ENCODE measurements at regions not wholly inside any gene's neighbourhood (a gene's known extent, or its start where the extent isn't known, plus 50 kb on each side); places are given as distances from the start of the nearest gene placed in this dataset.

DNA sequence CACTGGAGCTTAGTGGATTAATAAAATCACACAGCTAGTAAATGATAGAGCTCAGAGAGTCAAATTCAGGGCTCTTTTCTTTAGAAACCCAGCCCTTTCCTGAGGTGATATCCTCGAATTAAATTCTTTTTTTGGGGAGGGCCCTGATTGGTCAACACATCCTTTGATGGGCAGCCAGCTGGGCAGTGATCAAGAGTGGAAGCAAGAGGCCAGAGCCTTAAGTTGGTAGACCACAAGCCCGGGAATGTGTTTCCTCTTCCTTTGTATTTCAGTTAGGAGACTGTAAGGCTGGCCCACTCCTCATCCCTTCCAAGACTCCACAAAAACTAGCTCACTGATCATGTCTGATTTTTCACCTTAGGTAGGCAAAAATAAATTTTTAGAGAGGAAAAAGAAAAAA is 640.5 kb downstream of the DHX35 start:
- H4K20me1 ChIP-seq (ENCODE audit: control insufficient read depth, insufficient read depth, low read depth, low read length) = no peaks in the 10 kb centered on the region
- H3K36me3 ChIP-seq (ENCODE audit: control insufficient read depth, low read length) = no peaks in the 10 kb centered on the region
- no peaks in the 10 kb centered on the region for H3K4me1 ChIP-seq (ENCODE audit: control insufficient read depth, low read length)
- H3K9me3 ChIP-seq (ENCODE audit: control insufficient read depth, insufficient read depth, low read length) = no peaks in the 10 kb centered on the region
- TF ChIP-seq EZH2phosphoT487 (IDR thresholded peaks at IDR 0.05; ENCODE audit: borderline replicate concordance, low read length) (no peak), CTCF (IDR thresholded peaks at IDR 0.05; ENCODE audit: low read depth, low read length, poor library complexity, severe bottlenecking) (no peak)
- no peaks in the 10 kb centered on the region for H3K9me2 ChIP-seq (replicated peaks; ENCODE audit: control insufficient read depth, low read length)
- no peak overlapping the region for H3K4me2 ChIP-seq (ENCODE audit: low read length)
- no peaks in the 10 kb centered on the region for H3F3A ChIP-seq (ENCODE audit: control insufficient read depth, insufficient read depth)
- no peaks in the 10 kb centered on the region; the same call in 1 of the 2 replicates for H3K27me3 ChIP-seq (ENCODE audit: control insufficient read depth, low read length)
- H3K4me3 ChIP-seq (ENCODE audit: low read length) = no peak overlapping the region
- H3K27ac ChIP-seq (ENCODE audit: low read depth, low read length) = no peak overlapping the region
- H3K79me2 ChIP-seq (ENCODE audit: control insufficient read depth, low read length) = no peaks in the 10 kb centered on the region

DNA sequence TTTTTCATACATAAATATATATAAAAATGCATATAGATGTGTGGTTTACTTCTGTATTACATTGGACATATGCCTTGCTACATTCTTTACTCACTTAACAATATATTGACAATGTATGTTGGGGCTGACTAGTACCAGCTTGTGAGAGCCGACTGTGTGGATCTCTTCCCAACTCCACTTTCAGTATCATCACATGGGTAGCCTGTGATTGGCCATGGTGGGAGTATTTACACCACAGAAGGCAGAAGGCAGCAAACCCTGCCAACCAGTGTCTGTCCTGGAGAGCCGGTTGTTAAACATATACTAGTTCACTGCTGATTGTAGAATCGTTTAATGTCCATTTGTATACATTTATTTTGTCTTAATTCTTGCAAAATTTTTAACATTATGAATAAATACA is 638.7 kb downstream of the DHX35 start:
- H3K9me2 ChIP-seq (replicated peaks; ENCODE audit: control insufficient read depth, low read length) = no peaks in the 10 kb centered on the region
- H3K4me2 ChIP-seq (ENCODE audit: low read length) = no peak overlapping the region
- TF ChIP-seq CTCF (IDR thresholded peaks at IDR 0.05; ENCODE audit: low read depth, low read length, poor library complexity, severe bottlenecking) (no peak), EZH2phosphoT487 (IDR thresholded peaks at IDR 0.05; ENCODE audit: borderline replicate concordance, low read length) (no peak)
- H4K20me1 ChIP-seq (ENCODE audit: control insufficient read depth, insufficient read depth, low read depth, low read length) = no peaks in the 10 kb centered on the region
- H3K4me1 ChIP-seq (ENCODE audit: control insufficient read depth, low read length) = no peaks in the 10 kb centered on the region
- H3K79me2 ChIP-seq (ENCODE audit: control insufficient read depth, low read length) = no peaks in the 10 kb centered on the region
- no peaks in the 10 kb centered on the region for H3F3A ChIP-seq (ENCODE audit: control insufficient read depth, insufficient read depth)
- no peaks in the 10 kb centered on the region for H3K9me3 ChIP-seq (ENCODE audit: control insufficient read depth, insufficient read depth, low read length)
- no peak overlapping the region for H3K27ac ChIP-seq (ENCODE audit: low read depth, low read length)
- no peaks in the 10 kb centered on the region for H3K36me3 ChIP-seq (ENCODE audit: control insufficient read depth, low read length)
- no peaks in the 10 kb centered on the region; the same call in 1 of the 2 replicates for H3K27me3 ChIP-seq (ENCODE audit: control insufficient read depth, low read length)
- H3K4me3 ChIP-seq (ENCODE audit: low read length) = no peak overlapping the region

DNA sequence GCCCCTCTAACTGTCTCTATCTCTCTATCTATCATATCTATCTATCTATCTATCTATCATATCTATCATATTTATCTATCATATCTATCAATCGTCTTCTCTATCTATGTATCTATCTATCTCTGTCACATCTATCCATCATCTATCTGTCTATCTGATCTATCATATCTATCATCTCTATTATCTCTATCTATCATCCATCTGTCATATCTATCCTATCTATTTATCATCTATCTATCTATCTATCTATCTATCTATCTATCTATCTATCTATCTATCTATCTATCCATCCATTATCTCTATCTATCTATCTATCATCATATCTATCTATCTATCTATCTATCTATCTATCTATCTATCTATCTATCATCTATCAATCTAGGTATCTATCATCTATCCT is 638.0 kb downstream of the DHX35 start:
- Histone ChIP-seq H3K4me3 (ENCODE audit: low read length) (no peak overlapping the region), H3F3A (ENCODE audit: control insufficient read depth, insufficient read depth) (no peaks in the 10 kb centered on the region), H3K36me3 (ENCODE audit: control insufficient read depth, low read length) (no peaks in the 10 kb centered on the region), H3K4me2 (ENCODE audit: low read length) (no peak overlapping the region), H4K20me1 (ENCODE audit: control insufficient read depth, insufficient read depth, low read depth, low read length) (no peaks in the 10 kb centered on the region), H3K79me2 (ENCODE audit: control insufficient read depth, low read length) (no peaks in the 10 kb centered on the region), H3K27me3 (ENCODE audit: control insufficient read depth, low read length) (no peaks in the 10 kb centered on the region; the same call in 1 of the 2 replicates), H3K27ac (ENCODE audit: low read depth, low read length) (no peak overlapping the region), H3K9me2 (replicated peaks; ENCODE audit: control insufficient read depth, low read length) (no peaks in the 10 kb centered on the region), H3K4me1 (ENCODE audit: control insufficient read depth, low read length) (no peaks in the 10 kb centered on the region), H3K9me3 (ENCODE audit: control insufficient read depth, insufficient read depth, low read length) (no peaks in the 10 kb centered on the region)
- TF ChIP-seq EZH2phosphoT487 (IDR thresholded peaks at IDR 0.05; ENCODE audit: borderline replicate concordance, low read length) (no peak), CTCF (IDR thresholded peaks at IDR 0.05; ENCODE audit: low read depth, low read length, poor library complexity, severe bottlenecking) (no peak)

- Histone ChIP-seq H4K20me1 (ENCODE audit: control insufficient read depth, insufficient read depth, low read depth, low read length) (no peaks in the 10 kb centered on the region), H3K4me2 (ENCODE audit: low read length) (no peak overlapping the region), H3F3A (ENCODE audit: control insufficient read depth, insufficient read depth) (no peaks in the 10 kb centered on the region), H3K9me2 (replicated peaks; ENCODE audit: control insufficient read depth, low read length) (no peaks in the 10 kb centered on the region), H3K27me3 (ENCODE audit: control insufficient read depth, low read length) (no peaks in the 10 kb centered on the region; the same call in 1 of the 2 replicates), H3K9me3 (ENCODE audit: control insufficient read depth, insufficient read depth, low read length) (no peaks in the 10 kb centered on the region), H3K4me1 (ENCODE audit: control insufficient read depth, low read length) (no peaks in the 10 kb centered on the region), H3K4me3 (ENCODE audit: low read length) (no peak overlapping the region), H3K79me2 (ENCODE audit: control insufficient read depth, low read length) (no peaks in the 10 kb centered on the region), H3K36me3 (ENCODE audit: control insufficient read depth, low read length) (no peaks in the 10 kb centered on the region), H3K27ac (ENCODE audit: low read depth, low read length) (no peak overlapping the region)
- no peak for TF ChIP-seq CTCF (IDR thresholded peaks at IDR 0.05; ENCODE audit: low read depth, low read length, poor library complexity, severe bottlenecking)
- no peak for TF ChIP-seq EZH2phosphoT487 (IDR thresholded peaks at IDR 0.05; ENCODE audit: borderline replicate concordance, low read length)
Measured at GRCh38 chr20:39596554-39596953, 634.4 kb downstream of the DHX35 start.

Data from DOHH2 (cell line).